Left kidney (tissue), 1 donor: ENCODE measurements at regions not wholly inside any gene's neighbourhood (a gene's known extent, or its start where the extent isn't known, plus 50 kb on each side); places are given as distances from the start of the nearest gene placed in this dataset.

Experiments used
- DNase-seq: peaks from one replicate; pipeline ENCODE4 v3.0.0-alpha.2; 2013

DNA sequence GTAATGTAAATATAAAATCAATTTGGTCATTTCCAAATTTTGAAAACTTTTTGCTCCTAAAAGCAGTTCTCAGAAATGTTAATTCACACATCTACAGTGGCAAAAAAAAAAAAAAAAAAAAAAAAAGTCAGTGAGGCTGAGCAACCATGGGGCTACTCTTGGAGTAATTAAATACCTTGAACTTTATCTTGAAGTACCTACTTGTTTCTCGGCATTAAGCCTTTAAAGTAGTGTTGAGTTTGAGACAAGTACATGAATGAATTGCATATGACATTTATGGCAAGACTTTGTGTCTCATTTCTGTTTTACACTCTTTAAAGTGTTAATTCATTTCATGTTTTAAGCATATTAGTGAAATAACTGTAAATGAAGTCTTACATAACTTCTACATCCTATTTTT is 613.3 kb downstream of the XIRP2 start:
- no peak for DNase-seq

DNA sequence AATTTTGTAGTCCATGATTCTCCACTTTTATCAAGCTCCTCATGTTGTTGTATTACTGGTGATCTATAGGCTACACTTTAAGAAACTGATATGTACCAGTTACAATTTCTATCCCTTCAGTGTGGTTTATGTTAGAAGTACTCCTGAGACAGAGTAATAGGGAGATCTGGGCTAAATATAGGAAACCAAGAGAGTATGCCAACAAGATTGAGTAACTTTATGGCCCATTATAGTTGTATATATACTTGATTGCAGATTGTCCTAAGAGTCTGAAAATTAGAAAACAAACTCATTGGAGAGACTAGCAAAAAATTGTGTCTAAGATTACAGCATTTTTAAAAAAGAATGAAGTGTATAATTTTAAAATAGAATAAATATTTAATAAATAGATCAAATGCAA is 605.6 kb downstream of the XIRP2 start:
- DNase-seq: no peak

DNA sequence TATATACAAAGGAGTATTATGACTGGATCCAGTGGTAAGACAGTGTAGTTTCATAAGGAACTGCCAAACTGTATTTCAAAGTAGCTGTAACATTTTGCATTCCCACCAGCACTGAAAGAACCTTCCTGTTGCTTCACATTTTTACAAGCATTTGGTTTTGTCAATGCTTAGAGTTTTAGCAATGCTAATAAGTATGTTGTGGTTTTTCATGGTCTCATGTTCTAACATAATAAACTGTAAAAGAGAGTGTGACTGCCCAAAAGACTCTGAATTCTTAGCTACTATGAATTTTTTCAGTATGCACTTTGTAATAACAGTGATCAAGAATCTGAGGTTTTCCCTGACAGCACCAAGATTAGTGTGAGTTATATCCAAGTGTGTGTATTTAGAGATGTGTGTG is 604.2 kb downstream of the XIRP2 start:
- no peak for DNase-seq

DNA sequence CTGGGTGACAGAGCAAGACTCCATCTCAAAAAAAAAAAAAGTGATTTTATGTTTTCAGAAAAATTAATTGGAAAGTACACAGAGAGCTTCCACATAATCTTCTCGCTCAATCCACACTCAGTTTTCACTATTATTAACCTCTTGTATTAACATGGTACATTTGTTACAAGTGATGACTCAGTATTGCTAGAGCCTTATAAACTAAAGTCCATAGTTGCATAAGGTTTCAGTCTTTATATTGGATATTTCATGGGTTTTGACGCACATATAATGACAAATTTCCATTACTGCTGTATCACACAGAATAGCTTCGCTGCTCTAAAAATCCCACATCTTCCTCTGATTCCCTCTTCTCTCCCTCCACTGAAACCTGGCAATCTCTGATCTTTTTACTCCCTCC is 603.5 kb downstream of the XIRP2 start:
- DNase-seq: no peak

DNA sequence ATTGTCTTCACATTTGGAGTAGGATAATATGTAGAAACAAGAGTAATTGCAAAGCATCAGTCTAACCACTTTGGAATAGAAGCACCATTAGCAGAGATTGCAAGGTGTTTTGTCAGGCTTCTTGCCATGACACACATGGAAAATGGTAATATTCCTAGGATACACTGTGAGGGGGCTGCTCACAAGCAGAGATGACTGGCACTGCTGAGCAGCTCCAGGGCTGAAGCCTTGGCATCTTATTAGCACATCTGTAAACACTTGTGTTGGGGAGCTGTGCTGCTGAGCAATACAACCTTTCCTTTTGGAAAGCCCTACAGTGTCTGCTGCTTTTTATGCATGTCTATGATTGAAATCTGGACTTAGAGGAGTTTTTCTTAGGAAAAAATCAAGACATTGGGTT is 602.2 kb downstream of the XIRP2 start:
- no peak for DNase-seq

DNA sequence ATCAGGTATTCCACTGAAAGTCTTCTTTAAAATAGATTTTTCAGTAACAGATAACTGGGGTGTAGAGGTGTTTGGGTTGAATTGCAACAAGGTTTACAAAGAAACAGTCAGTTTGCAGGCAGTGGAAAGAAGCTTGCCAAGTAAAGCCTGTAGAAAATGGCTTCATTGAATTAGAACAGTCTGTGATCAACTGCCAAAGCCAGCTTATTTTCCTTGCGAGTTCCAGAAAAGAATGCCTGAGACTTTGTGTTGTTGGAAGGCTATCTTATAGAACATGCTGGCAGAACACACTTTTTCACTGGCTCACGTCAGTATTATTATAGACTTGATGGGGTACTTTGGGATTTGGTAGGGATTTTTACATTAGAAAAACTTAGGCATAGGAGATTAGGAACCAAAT is 601.0 kb downstream of the XIRP2 start:
- no peak for DNase-seq

DNA sequence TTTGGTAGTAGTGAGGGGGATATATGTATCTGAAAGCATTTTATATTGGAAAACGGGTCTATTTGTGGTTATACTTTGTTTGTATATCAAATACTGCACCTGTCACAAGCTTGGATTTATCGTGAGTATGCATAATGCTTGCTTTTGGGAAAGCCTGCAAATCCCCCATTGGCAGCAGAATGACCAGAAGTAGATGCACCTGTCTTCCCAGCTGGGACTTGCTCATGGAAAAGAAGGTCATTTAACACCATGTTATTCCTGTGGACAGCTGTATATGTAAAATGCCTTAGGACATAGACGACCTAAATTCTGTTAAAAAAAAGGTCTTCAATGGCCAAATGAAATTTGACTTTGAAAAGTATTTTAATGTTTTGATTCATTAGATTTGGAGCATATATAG is 599.4 kb downstream of the XIRP2 start:
- no peak for DNase-seq

DNA sequence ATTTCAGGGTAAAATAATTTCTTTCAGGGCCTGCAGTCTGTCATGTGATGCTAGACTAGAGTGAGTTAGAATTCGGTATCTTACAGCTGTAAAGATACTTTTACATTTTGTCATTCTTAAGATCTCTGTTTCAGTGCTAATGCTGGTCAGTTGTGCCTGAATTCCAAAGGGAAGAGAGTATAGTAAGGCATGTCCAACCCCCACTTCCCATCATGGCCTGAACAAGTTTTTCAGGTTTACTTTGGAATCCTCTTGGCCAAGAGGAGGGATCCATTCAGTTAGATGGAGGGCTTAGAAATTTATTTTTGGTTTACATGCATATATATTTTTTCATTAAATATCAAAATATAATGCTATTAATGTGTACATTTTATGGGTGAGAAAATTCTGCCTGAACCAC is 596.6 kb downstream of the XIRP2 start:
- no peak for DNase-seq

DNA sequence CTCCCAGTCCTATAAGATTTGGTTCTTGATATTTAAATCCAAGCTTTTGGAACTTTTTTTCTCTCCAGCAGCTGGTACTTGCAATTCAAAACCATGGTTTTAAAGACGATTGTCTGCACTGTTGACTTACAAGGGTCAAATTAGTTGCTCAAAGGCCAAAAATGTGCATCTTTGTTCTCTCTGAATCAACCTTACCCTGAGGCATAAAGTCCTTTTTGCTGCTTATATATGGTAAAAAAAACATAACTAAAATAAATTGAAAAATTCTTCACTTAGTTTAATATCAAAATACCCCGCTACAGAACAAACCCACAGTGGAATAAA is 592.7 kb downstream of the XIRP2 start:
- DNase-seq: no peak

DNA sequence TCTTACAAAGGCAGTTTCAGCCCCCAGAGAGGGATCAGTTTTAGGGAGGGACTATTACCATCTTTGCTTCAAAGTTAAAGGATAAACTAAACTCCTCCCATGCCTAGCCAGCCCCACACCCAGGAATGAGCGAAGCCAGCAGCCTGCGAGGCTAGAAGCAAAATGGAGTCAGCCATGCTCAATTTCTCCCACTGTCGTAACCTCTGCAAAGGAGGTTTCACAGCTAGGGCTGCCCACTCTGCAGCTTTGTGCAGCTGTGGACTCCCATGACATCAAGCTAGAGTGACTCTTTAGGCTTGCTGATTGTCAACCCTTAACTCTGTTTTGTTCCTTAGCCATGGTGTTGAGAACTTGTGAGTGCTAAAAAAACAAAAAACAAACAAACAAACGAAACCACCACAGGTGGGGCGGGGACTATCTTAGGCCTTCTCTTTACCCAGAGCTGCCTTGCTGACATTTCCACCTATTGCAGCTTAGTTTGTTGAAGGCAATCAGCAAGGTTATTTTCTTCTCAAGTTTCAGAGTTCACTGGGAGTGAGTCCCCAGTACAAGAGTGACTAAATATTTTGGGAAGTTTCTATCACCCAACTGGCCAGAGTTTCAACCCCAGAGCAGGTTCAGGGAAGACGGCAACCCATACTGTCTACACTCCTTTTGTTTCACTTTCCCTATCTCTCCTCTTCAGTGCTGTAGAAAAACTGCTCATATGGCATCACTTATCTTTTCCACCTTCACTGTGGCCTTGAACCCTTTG is 592.1 kb downstream of the XIRP2 start:
- no peak for DNase-seq

DNA sequence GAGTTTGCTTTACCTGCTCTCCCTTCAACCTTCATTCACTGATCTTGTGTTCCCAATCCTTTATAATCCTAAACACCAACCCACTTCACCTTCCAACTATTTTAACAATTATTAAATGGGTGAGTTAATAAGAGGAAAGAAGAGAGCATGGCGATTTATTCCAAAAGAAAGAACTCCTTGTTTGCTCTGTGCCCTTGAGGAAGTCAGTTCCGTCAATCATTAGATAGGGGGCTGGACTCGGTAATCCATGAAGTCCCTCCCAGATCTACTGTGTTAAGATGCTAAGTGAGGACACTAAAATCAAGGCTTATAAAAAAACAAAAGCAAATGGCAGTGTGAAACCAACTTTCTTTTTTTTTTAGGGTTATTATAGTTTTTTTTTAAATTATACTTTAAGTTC is 589.9 kb downstream of the XIRP2 start:
- no peak for DNase-seq

DNA sequence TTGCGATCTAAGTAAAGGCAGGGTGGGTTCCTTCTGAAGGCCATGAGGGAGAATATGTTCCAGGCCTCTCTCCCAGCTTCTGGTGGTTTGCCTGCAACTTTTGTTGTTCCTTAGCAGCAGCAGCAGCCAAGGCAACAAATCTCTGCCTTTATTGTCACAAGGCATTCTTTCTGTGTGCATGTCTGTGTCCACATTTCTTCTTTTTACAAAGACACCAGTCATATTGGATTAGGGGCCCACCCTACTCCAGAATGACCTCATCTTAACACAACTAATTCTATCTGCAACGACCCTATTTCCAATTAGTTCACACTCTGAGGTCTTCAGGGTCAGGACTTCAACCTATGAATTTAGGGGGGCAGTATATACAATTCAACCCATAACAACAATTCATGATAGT is 587.5 kb downstream of the XIRP2 start:
- no peak for DNase-seq

DNA sequence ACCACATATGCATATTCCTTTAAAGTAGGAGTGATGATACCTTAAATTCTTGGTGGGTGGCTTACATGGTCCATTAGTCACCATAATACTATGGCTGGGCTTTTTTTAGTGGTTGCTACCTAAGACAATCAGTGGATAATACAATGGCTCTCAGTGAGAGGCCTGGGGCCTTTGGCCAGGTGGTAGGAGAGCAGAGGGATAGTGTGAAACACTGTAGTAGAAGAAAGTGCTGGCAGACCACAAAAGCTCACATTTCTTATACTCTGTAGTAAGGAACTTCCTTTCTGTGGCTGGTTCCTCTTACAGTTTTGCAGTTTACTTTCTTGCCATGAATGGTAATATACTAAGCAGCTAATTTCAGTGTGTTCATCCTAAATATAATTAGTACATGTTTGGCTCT is 583.5 kb downstream of the XIRP2 start:
- no peak for DNase-seq

DNA sequence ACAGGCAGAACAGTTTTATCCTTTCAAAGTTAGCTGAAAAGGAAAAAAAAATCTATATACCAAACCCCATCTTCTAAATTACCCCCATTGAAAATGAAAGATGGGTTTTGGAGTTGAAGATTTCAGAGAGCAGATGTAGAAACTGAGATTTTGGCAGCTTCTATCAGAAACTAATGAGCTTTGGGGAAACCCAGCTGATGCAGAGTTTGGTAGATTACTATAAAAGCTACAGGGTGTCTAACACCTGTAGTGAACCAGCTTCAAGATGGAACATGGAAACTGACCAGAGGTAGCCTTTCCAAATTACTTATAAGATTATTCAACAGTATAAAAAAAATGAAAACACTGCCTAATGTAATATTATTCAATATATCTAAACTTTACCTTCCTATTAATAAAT is 583.1 kb downstream of the XIRP2 start:
- no peak for DNase-seq

DNA sequence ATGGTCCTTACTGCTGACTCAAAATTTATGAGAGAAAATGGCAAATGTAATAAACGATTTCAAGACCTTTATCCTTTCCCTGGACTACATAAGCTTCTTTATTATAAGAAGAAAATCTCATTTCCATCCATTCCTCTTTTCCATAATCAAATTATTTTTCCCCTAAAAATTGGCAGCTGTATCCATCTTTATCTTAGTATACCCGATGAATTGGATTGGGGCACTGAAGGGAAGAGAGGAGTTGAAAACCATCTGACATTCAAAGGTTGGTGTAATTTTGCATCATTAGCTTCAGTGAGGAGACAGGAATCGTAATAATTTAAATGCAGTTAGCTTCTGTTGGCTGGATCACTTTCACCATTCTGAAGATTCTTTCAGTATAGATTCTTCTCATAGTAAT is 574.1 kb downstream of the XIRP2 start:
- no peak for DNase-seq

DNA sequence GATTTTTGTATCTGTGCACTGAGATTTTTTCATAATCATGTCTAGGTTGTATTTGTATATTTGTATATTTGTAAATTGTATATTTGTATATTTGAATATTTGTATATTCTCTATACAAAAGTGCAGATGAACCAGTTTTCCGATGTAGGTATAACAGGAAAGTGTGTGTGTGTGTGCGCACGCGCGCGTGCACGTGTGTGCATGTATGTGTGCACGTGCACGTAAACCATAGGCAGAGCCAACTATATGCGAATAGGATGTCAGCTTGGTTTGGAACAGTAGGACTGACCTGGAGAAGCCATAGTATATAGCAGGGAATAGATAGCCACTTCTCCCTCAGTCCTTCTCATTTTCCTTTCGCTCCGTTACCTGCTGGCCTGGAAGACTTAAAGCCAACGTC is 565.8 kb downstream of the XIRP2 start:
- DNase-seq: no peak

DNA sequence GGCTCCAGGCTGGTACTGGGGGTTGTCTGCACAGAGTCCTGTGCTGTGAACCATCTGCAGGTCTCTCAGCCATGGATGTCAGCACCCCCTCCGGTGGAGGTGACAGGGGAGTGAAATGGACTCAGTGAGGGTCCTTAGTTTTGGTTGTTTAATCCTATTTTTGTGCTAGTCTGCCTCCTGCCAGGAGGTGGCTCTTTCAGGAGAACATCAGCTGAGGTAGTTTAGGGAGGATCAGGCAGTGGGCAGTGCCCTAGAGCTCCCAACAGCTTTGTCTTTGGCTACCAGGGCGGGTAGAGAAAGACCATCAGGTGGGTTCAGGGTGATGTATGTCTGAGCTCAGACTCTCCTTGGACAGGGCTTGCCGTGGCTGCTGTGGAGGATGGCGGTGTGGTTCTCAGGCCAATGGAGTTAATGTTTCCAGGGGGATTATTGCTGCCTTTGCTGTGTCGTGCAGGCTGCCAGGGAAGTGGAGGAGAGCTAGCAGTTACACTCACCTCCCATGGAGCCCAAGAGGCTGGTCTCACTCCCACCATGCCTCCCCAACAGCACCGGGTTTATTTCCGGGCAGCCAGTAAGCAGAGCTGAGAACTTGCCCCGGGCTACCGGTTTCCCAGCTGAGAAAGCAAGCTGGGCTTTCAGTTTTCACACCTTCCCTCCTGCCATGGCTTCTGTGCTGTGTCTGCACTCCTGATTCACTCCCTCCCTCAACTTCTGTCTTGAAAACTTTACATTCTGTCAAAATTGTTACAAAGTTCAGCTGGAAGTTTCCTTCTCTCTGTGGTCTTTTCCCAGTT is 563.4 kb downstream of the XIRP2 start:
- DNase-seq: no peak

DNA sequence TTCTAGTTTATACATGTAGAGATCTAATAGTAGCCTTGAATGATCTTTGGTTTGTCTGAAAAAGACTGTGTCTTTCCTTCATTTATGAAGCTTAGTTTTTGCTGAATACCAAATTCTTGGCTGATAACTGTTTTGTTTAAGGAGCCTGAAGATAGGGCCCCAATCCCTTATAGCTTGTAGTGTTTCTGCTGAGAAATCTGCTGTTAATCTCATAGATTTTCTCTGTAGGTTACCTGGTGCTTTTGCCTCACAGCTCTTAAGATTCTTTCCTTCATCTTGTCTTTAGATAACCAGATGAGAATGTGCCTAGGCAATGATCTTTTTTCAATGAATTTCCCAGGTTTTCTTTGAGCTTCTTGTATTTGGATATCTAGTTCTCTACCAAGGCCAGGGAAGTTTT is 562.1 kb downstream of the XIRP2 start:
- DNase-seq: no peak

DNA sequence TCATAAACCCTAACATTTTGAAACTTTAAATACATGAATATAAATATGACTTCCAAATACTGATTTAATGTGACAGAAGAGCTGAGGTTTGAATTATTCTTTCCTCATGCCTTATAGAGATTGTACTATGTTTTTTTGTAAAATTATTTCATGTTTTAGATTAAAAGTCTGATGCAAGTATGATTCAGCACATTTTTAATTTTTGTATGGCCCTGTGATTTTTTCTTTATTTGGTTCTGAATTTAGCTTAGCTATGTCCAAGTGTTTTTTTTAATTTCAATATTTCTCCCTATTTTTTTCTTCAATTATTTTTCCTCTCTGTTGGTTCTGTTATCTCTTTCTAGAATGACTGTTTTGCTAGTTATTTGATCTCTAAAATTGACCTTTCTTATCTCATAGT is 552.1 kb downstream of the XIRP2 start:
- DNase-seq: no peak

DNA sequence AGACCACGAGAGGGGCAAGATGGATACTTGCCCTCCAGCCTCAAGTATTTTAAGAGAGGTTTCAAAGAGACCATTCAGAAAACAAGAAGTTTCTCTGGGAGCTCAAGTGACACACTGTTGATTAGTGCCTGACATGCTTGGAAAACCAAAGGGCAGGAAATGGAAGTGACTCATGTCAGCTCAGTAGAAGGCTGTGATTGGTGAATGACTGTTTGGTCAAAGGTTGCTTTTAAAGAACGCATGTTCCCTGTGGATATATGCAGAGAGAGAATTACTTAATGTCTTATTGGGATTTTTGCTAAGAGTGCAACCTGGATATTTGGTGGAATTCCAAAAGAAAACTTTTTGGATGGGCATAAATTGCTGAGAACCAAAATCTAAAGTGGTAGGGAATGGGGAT is 549.9 kb downstream of the XIRP2 start:
- no peak for DNase-seq

DNA sequence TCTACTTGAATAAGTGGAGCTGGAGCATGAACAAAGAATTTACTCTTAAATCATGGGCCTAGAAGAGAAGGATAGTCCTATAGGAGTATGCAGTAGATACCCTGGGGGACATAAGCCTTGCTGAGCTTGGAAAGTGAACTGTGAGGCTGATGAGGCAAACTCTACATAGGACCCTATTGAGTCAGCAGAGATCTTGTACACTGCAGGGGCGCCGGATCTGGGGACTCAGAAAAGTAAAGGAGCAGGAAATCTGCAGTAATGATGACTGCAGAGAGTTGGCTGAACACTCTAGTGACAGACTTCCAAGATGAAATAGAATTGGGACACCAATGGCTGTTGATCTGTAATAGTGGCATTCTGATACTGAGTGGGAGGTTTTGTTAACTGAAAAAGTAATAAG is 543.7 kb downstream of the XIRP2 start:
- DNase-seq: no peak

DNA sequence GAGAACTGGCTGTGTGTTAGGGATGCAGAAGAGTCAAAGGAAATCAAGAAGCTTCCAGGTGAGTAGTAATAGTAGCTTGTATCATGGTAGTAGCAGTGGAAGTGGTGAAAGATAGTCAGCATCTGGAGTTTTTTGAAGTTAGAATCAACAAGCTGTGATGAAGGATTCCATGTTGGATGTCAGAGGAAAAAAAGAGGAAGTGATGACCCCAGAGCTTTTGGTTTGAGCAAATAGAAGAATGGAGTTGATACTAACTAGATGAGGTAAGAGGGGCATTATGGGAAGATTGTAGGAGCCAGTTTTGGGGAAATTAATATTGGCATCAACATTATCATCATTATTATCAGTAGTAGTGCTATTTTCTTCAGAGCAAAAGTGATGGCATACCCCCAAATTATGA is 542.2 kb downstream of the XIRP2 start:
- DNase-seq: no peak

DNA sequence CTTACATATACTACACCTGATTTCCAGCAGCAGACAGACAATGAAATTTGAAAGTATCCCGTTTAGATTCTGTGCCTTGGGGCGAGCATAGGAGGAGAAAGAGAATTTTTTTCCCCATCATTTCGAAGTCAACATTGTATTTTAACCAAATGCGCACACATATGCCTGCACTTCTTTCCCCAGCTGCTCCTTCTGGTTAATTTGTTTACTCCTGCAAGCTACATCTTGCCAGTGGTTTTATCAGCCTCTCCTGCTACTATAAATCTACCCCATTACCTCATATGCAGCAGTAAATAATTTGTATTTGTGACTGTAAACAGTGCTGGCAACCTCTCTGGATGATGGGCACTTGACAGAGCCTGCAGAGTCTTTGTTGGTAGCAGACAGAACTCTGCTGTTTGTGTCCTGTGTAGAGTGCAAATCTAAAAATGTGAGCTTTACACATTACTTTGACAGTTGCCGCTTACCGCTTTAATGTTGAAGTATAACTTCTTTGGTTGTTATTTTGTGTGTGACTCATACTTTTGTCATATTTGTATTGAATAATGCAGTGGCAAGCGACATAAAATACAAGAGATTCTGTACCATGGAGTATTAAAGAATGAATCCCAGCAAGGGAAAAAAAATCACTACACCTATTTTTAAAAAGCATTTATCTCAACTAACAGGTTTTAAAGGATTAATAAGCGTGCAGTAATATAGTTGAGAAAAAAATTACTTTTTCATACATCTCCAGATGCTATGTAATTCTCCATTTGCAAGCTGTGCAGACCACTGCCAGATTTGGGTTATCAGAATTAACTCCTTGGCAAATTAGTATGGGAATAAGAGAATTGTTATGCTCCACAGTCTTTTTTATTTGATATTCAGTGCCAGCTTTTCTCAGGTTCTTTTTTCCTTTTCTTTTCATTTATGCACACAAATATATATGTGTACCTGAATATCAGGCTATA is 536.8 kb downstream of the XIRP2 start:
- no peak for DNase-seq
